ENCODE measurements at regions not wholly inside any gene's neighbourhood (a gene's known extent, or its start where the extent isn't known, plus 50 kb on each side); places are given as distances from the start of the nearest gene placed in this dataset.

GRCh38 chr17:79201119-79201518 lies 126.5 kb downstream of the ENGASE start:
- no peak for TF ChIP-seq USF1 (IDR thresholded peaks at IDR 0.05)
- TF ChIP-seq TEAD4 (IDR thresholded peaks at IDR 0.05): no peak
- TF ChIP-seq EGR1 (IDR thresholded peaks at IDR 0.05): no peak
